ENCODE measurements at regions not wholly inside any gene's neighbourhood (a gene's known extent, or its start where the extent isn't known, plus 50 kb on each side); places are given as distances from the start of the nearest gene placed in this dataset.

DNA sequence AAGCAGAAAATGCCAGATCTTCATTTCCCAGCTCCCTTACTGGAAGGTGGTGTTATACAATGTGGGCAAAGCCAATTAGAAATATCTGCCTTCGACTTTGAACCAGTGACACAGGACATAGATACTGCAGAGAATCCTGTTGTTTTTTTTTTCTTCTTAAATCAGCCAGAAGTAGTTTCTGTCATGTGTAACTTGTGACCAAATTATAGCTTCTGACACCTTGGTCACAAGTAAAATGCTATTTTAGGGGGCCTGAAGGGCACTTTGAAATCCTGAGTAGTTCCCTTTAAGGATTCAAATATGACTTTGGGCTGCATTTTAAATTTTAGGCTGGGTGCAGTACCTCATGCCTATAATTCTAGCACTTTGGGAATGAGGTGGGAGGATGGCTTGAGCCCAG, 89.0 kb upstream of the TLK1 start:
- no peak overlapping the region for H2AFZ ChIP-seq (replicated peaks; ENCODE audit: low read length, poor library complexity)
- in situ Hi-C loops (cut with MboI; ENCODE audit: low sequenced_read_pairs), result no loop called here
- DNase-seq, result no peak
- H4K8ac ChIP-seq (ENCODE audit: low read depth in 2 of 2, low read length in 2 of 2), result no peak overlapping the region
- no peak overlapping the region for H3K14ac ChIP-seq (replicated peaks; ENCODE audit: low read depth, low read length)
- no peak overlapping the region for H3K4me2 ChIP-seq (ENCODE audit: low read depth, low read length)
- dilution Hi-C loops (cut with HindIII; ENCODE audit: low sequenced_read_pairs, unreplicated experiment), result no loop called here
- ChIA-PET CTCF (interaction anchor here (0.6 to 1.1 kb wide), 4 partner anchors 10 to 84 kb away, joined by 3 to 6 read pairs (median 3); no protein-coding TSS in a partner anchor), POLR2A (ENCODE audit: unreplicated experiment) (interaction anchor here (0.5 kb wide), 1 partner anchor 13 kb away, joined by 4 read pairs; no protein-coding TSS in a partner anchor)
- H2BK5ac ChIP-seq (ENCODE audit: low read depth, low read length, poor library complexity, severe bottlenecking), result no peak overlapping the region
- H3K56ac ChIP-seq (ENCODE audit: extremely low read depth, insufficient read depth, low read length), result no peak overlapping the region
- intact Hi-C loops (cut with micrococcal nuclease), result no loop called here
- H4K20me1 ChIP-seq (ENCODE audit: insufficient read depth, low read length), result no peaks in the 10 kb centered on the region
- no peak overlapping the region for H4K91ac ChIP-seq (ENCODE audit: insufficient read depth, low read depth, low read length)
- no peak overlapping the region for H3K4me3 ChIP-seq (ENCODE audit: insufficient read depth, low read depth, low read length)
- H2BK20ac ChIP-seq (ENCODE audit: low read depth, low read length), result no peak overlapping the region
- no peaks in the 10 kb centered on the region for H3K79me1 ChIP-seq (ENCODE audit: low read depth in 1 of 2, low read length in 2 of 2)
- H2BK120ac ChIP-seq (ENCODE audit: low read depth, low read length), result no peak overlapping the region
- H3K9ac ChIP-seq (ENCODE audit: low read depth, low read length), result no peak overlapping the region
- no TSS peak for BruUV-seq (replicated peaks)
- no peak overlapping the region for H2BK15ac ChIP-seq (ENCODE audit: low read depth, low read length)
- H3K23ac ChIP-seq (ENCODE audit: low read depth, low read length), result no peak overlapping the region
- H3K4me1 ChIP-seq (ENCODE audit: control insufficient read depth, insufficient read depth, low read length), result no peaks in the 10 kb centered on the region
- no peak overlapping the region for H3K27ac ChIP-seq (ENCODE audit: insufficient read depth, low read length)
- H2AK5ac ChIP-seq (ENCODE audit: low read depth, low read length), result no peak overlapping the region
- no peak for ATAC-seq (ENCODE audit: low read depth)
- H3K27me3 ChIP-seq (ENCODE audit: control insufficient read depth, insufficient read depth, low read length), result no peaks in the 10 kb centered on the region
- H4K5ac ChIP-seq (ENCODE audit: low read depth, low read length), result no peak overlapping the region
- WGBS, 2 experiments (ENCODE audit: extremely low coverage in 2 of 2, insufficient read length in 1 of 2), result no CpG with 5 or more reads among the region's 1 CpG
- no peak overlapping the region for H3K18ac ChIP-seq (ENCODE audit: low read depth, low read length)
- no peaks in the 10 kb centered on the region for H3K36me3 ChIP-seq (ENCODE audit: control insufficient read depth, insufficient read depth, low read length)
- no peak for TF ChIP-seq MAZ (IDR thresholded peaks at IDR 0.05; ENCODE audit: borderline replicate concordance, low read depth, low read length)
- TF ChIP-seq RAD21 (IDR thresholded peaks at IDR 0.05; ENCODE audit: low read length), result no peak
- TF ChIP-seq BHLHE40 (IDR thresholded peaks at IDR 0.05; ENCODE audit: low read depth, low read length), result no peak
- no peak for TF ChIP-seq MXI1 (IDR thresholded peaks at IDR 0.05; ENCODE audit: borderline replicate concordance, low read depth, low read length)
- no peak for TF ChIP-seq CHD1 (IDR thresholded peaks at IDR 0.05; ENCODE audit: low read depth, low read length)
- no peak overlapping the region for H3K4ac ChIP-seq (ENCODE audit: low read depth, low read length)
- H3K9me1 ChIP-seq (ENCODE audit: insufficient read depth, low read length), result no peaks in the 10 kb centered on the region
- H3K9me3 ChIP-seq (ENCODE audit: control insufficient read depth, insufficient read depth, low read length), result peaks cover 12% of the 10 kb centered on the region
- no peak overlapping the region for H2AK9ac ChIP-seq (replicated peaks; ENCODE audit: low read depth, low read length, poor library complexity)

All from IMR-90 (cell line).